Gastroesophageal sphincter (tissue), 4 donors: ENCODE measurements at regions not wholly inside any gene's neighbourhood (a gene's known extent, or its start where the extent isn't known, plus 50 kb on each side); places are given as distances from the start of the nearest gene placed in this dataset.

Source experiments
- ATAC-seq: fragments of 150-250 bp; one replicate; pipeline ENCODE4 v1.9.1; 2016; ENCODE audit warnings: mild to moderate bottlenecking, moderate library complexity
- H3K27ac ChIP-seq, 4 donors: fragments of 200-600 bp; sonication (generic) in 3 of 4; 1 replicate in 3 of 4; 2 replicates in 1 of 4; pipeline ENCODE4 v1.5.1; 2016 to 2019
- H3K27me3 ChIP-seq: fragments of 200-600 bp; sonication (generic); one replicate; pipeline ENCODE4 v1.5.1; 2019
- H3K36me3 ChIP-seq, 2 donors: fragments of 200-600 bp; sonication (generic); one replicate each; pipeline ENCODE4 v1.5.1; 2019; ENCODE audit warnings: control low read depth in 1 of 2
- H3K4me1 ChIP-seq, 3 donors: fragments of 200-600 bp; sonication (generic); 1 replicate in 2 of 3; 2 replicates in 1 of 3; pipeline ENCODE4 v1.5.1; 2016 to 2019; ENCODE audit warnings: control low read depth in 2 of 3
- H3K4me3 ChIP-seq, 2 donors: fragments of 200-600 bp; sonication (generic); one replicate each; pipeline ENCODE4 v1.5.1; 2019; ENCODE audit warnings: mild to moderate bottlenecking in 1 of 2, moderate library complexity in 1 of 2
- H3K9me3 ChIP-seq, 3 donors: fragments of 200-600 bp; sonication (generic); one replicate each; pipeline ENCODE4 v1.5.1; 2017 to 2019; ENCODE audit warnings: control low read depth in 2 of 3
- EP300 ChIP-seq: sonication (generic); formaldehyde crosslinking; IDR thresholded peaks from one replicate; pipeline ENCODE4 v1.6.1; 2017; ENCODE audit warnings: antibody characterized with exemption, mild to moderate bottlenecking
- POLR2A ChIP-seq, 2 donors: fragments of 450-650 bp; IDR thresholded peaks; one replicate each; pipeline ENCODE4 v1.6.1; 2017; ENCODE audit warnings: antibody characterized with exemption in 2 of 2, mild to moderate bottlenecking in 2 of 2, moderate library complexity in 1 of 2
- POLR2AphosphoS5 ChIP-seq: sonication (generic); formaldehyde crosslinking; IDR thresholded peaks from one replicate; pipeline ENCODE4 v1.6.1; 2017; ENCODE audit warnings: antibody characterized with exemption
- WGBS, 2 donors: methylation state at CpG; one replicate each; pipeline ENCODE4 v1.1.5; 2018; ENCODE audit warnings: low coverage in 1 of 2; 5-methylcytosine and 5-hydroxymethylcytosine counted together
- TF ChIP-seq, protein P1 (sequence below), 4 experiments: fragments of 200-600 bp in 2 of 4; fragments of 450-650 bp in 2 of 4; sonication (generic) in 1 of 4; IDR thresholded peaks; one replicate each; pipeline ENCODE4 v1.5.1; 2017 to 2019; ENCODE audit warnings: antibody characterized with exemption in 4 of 4, mild to moderate bottlenecking in 2 of 4, moderate library complexity in 2 of 4

DNA sequence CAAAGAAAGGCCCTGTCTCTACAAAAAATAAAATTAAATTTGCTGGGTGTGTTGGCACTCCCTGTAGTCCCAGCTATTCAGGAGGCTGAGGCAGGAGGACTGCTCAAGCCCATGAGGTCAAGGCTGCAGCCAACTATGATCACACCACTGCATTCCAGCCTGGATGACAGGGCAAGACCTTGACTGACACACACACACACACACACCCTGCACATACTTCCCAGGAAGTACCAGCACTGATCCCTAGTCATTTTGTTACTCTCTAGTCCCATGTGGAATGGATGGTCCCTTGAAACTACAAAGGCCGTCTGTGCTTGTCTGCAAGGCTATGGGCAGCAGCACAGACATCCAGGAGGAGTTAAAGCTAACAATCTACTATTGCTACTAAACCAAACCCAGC is 59.7 kb upstream of the CYP2D6 start:
- no peak for ATAC-seq
- H3K27ac ChIP-seq, result no peak overlapping the region
- peaks cover 0 to 25% (median 0%) of the 10 kb centered on the region in 3 donors for H3K4me1 ChIP-seq
- TF ChIP-seq POLR2AphosphoS5, result no peak
- TF ChIP-seq POLR2A (IDR thresholded peaks at IDR 0.05), result no peak
- no peak for TF ChIP-seq EP300
- TF ChIP-seq, protein P1, sequence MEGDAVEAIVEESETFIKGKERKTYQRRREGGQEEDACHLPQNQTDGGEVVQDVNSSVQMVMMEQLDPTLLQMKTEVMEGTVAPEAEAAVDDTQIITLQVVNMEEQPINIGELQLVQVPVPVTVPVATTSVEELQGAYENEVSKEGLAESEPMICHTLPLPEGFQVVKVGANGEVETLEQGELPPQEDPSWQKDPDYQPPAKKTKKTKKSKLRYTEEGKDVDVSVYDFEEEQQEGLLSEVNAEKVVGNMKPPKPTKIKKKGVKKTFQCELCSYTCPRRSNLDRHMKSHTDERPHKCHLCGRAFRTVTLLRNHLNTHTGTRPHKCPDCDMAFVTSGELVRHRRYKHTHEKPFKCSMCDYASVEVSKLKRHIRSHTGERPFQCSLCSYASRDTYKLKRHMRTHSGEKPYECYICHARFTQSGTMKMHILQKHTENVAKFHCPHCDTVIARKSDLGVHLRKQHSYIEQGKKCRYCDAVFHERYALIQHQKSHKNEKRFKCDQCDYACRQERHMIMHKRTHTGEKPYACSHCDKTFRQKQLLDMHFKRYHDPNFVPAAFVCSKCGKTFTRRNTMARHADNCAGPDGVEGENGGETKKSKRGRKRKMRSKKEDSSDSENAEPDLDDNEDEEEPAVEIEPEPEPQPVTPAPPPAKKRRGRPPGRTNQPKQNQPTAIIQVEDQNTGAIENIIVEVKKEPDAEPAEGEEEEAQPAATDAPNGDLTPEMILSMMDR (IDR thresholded peaks at IDR 0.05), result no peak
- H3K27me3 ChIP-seq, result no peaks in the 10 kb centered on the region
- no peak overlapping the region for H3K4me3 ChIP-seq
- no peaks in the 10 kb centered on the region for H3K9me3 ChIP-seq
- H3K36me3 ChIP-seq, result peaks cover 0 to 5% of the 10 kb centered on the region in 2 donors
- WGBS, 2 donors, result 60 to 100% methylated on average over 1 of the region's 1 CpG

DNA sequence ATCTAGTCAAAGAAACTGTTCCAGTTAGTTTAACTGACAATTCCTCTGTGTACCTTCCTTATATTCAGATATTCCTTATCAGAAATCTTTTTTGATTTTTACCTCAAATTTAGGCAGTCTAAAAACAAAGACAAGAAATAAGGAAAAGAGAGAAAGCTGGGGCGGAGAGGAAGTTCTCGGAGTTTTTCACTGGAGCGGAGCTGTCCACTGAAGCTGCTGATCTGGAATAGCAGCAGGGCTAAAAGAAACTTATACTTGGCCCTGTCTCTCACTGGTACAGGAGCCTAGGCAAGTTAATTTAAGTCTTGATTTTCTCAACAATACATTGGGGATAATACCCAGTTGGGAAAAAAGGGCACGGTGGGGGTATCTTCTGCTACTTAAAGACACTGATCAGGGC is 59.2 kb upstream of the CYP2D6 start:
- WGBS, 2 donors, result 82 to 94% methylated on average over 3 to 4 of the region's 4 CpGs
- H3K27me3 ChIP-seq, result no peaks in the 10 kb centered on the region
- ATAC-seq, result no peak

DNA sequence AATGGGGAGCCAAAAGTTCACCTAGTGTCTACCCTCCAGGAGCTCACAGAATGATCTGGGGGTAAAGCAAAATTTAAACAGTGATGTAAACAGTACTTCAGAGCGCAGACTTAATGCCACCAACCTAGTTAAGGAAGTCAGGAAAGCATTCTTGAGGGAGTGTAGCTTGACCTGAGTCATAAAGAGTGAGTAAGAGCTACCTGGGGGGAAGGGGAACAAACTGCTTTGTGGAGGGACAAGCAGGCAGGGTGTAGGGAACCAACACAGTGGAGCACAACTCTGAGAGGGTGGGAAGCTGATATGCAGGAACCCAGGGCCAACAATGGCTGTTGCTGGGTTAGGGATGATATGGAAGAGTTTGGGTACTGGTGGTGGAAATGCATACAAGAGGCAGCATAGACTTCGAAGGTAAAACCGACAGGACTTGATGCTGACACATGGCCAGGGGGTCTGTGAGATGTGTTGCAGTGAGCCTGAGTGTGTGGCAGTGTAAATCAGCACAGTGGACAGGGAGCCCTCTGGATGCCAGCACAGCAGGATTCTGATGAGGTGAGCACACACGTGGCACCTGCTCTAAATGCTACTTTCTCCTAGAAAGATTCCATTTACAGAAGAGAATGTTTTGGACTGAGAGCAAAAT is 58.3 kb upstream of the CYP2D6 start:
- Histone ChIP-seq H3K9me3 (no peaks in the 10 kb centered on the region), H3K36me3 (peaks cover 0 to 5% of the 10 kb centered on the region in 2 donors), H3K4me1 (peaks cover 0 to 20% (median 0%) of the 10 kb centered on the region in 3 donors), H3K4me3 (no peak overlapping the region), H3K27ac (no peak overlapping the region), H3K27me3 (no peaks in the 10 kb centered on the region)
- TF ChIP-seq, protein P1 (IDR thresholded peaks at IDR 0.05), result no peak
- TF ChIP-seq POLR2AphosphoS5 (no peak), EP300 (no peak), POLR2A (IDR thresholded peaks at IDR 0.05) (no peak)
- WGBS, 2 donors, result 75 to 82% methylated on average over 2 to 4 of the region's 4 CpGs
- no peak for ATAC-seq

More for the DNA sequence above, 59.2 kb upstream of the CYP2D6 start:
- Histone ChIP-seq H3K36me3 (peaks cover 0 to 5% of the 10 kb centered on the region in 2 donors), H3K9me3 (no peaks in the 10 kb centered on the region), H3K27ac (no peak overlapping the region), H3K4me3 (no peak overlapping the region), H3K4me1 (peaks cover 0 to 25% (median 0%) of the 10 kb centered on the region in 3 donors)
- no peak for TF ChIP-seq EP300
- TF ChIP-seq, protein P1 (IDR thresholded peaks at IDR 0.05), result no peak
- TF ChIP-seq POLR2AphosphoS5, result no peak
- TF ChIP-seq POLR2A (IDR thresholded peaks at IDR 0.05), result no peak

DNA sequence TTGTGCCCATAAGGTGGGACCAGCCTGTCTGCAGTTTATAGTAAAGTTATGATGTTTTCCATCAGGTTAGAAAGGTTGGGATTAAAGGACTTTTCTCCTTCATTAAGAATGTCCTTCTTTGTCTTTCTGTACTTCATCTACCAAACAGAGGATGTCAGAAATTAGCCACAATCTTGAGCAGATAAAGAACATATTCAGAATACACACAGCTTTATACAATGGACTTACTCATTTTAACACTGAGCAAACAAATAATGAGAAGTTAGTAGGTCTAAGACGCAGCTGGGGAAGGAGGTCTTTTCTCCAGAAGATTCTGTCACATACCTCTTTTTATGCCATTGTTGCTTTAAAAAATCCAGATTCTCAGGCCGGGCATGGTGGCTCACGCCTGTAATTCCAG is 57.0 kb upstream of the CYP2D6 start:
- no peak overlapping the region for H3K27ac ChIP-seq
- ATAC-seq, result no peak
- H3K27me3 ChIP-seq, result no peaks in the 10 kb centered on the region
- H3K9me3 ChIP-seq, result no peaks in the 10 kb centered on the region
- no peak overlapping the region for H3K4me3 ChIP-seq
- WGBS, 2 donors, result 83 to 100% methylated on average over 1 to 3 of the region's 3 CpGs
- TF ChIP-seq POLR2AphosphoS5 (no peak), POLR2A (IDR thresholded peaks at IDR 0.05) (no peak), EP300 (no peak)
- TF ChIP-seq, protein P1 (IDR thresholded peaks at IDR 0.05), result no peak
- peaks cover 0 to 19% (median 0%) of the 10 kb centered on the region in 3 donors for H3K4me1 ChIP-seq
- peaks cover 0 to 5% of the 10 kb centered on the region in 2 donors for H3K36me3 ChIP-seq

DNA sequence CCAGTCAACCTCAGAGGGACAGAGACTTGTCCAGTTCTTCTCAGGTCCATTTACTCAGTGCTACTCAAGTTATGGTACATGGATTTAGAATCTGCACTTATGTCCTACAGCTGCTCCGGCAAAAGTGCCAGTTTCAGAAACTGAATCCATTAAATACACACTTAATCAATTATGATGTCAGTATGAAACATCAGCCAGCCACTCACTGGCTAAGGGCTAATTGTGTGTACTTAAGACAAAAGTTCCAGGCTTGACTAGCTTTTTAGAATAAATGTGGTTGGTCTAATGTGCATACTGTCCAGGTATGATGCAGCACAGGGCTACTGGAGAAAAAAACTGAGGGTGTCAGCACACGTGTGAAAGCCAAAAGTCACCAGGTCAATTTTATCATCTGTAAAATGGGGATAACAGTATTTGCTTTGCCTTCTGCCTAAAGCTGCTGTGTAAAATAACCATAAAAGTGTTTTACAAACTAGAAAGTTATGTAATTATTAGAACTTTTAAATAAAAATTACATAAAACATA is 55.4 kb upstream of the CYP2D6 start:
- no peak for ATAC-seq
- H3K27me3 ChIP-seq, result no peaks in the 10 kb centered on the region
- H3K9me3 ChIP-seq, result no peaks in the 10 kb centered on the region
- H3K36me3 ChIP-seq, result peaks cover 0 to 5% of the 10 kb centered on the region in 2 donors
- no peak overlapping the region for H3K4me3 ChIP-seq
- 71 to 92% methylated on average over 1 to 2 of the region's 2 CpGs for WGBS, 2 donors
- peaks cover 0 to 11% (median 0%) of the 10 kb centered on the region in 3 donors for H3K4me1 ChIP-seq
- no peak overlapping the region for H3K27ac ChIP-seq
- TF ChIP-seq POLR2A (IDR thresholded peaks at IDR 0.05) (no peak), POLR2AphosphoS5 (no peak), EP300 (no peak)
- TF ChIP-seq, protein P1 (IDR thresholded peaks at IDR 0.05), result no peak
